Osteoblast (primary cell): ENCODE measurements at regions not wholly inside any gene's neighbourhood (a gene's known extent, or its start where the extent isn't known, plus 50 kb on each side); places are given as distances from the start of the nearest gene placed in this dataset.

Experiments
- DNase-seq: peaks from one replicate; pipeline ENCODE4 v3.0.0; 2011; ENCODE audit warnings: low spot score, mixed read lengths; ENCODE audit not compliant: insufficient read length; ENCODE audit errors: missing footprints
- H2AFZ ChIP-seq: 2 replicates; pipeline ENCODE4 v1.6.0; 2011; ENCODE audit warnings: mild to moderate bottlenecking, low read length
- H3K27ac ChIP-seq: 2 replicates; pipeline ENCODE4 v1.5.1; 2011; ENCODE audit warnings: mild to moderate bottlenecking, low read depth, low read length, moderate library complexity
- H3K27me3 ChIP-seq: 2 replicates; pipeline ENCODE4 v1.6.0; 2012; ENCODE audit warnings: mild to moderate bottlenecking, control low read depth, inconsistent platforms, low read length, moderate library complexity; ENCODE audit not compliant: insufficient read depth
- H3K36me3 ChIP-seq: 2 replicates; pipeline ENCODE4 v1.5.1; 2011; ENCODE audit warnings: mild to moderate bottlenecking, low read length, control low read depth, moderate library complexity; ENCODE audit not compliant: insufficient read depth
- H3K4me1 ChIP-seq: 2 replicates; pipeline ENCODE4 v1.5.1; 2011; ENCODE audit warnings: mild to moderate bottlenecking, low read length, control low read depth, moderate library complexity; ENCODE audit not compliant: insufficient read depth
- H3K4me2 ChIP-seq: 2 replicates; pipeline ENCODE4 v1.6.0; 2011; ENCODE audit warnings: mild to moderate bottlenecking, low read length; ENCODE audit not compliant: insufficient read depth
- H3K4me3 ChIP-seq: fragments of 200-600 bp; sonication (generic); 3 replicates; pipeline ENCODE4 v1.5.1; 2012; ENCODE audit warnings: mild to moderate bottlenecking, low read length, inconsistent platforms; ENCODE audit not compliant: insufficient read depth
- H3K79me2 ChIP-seq: 2 replicates; pipeline ENCODE4 v1.6.0; 2012; ENCODE audit warnings: mild to moderate bottlenecking, low read length, control low read depth, inconsistent platforms; ENCODE audit not compliant: insufficient read depth
- H3K9me3 ChIP-seq: 2 replicates; pipeline ENCODE4 v1.5.1; 2011; ENCODE audit warnings: low read depth, low read length, control low read depth
- H4K20me1 ChIP-seq: 2 replicates; pipeline ENCODE4 v1.6.0; 2012; ENCODE audit warnings: mild to moderate bottlenecking, low read length, control low read depth; ENCODE audit not compliant: insufficient read depth
- CTCF ChIP-seq: IDR thresholded peaks from 2 replicates; pipeline ENCODE4 v1.5.1; 2011; ENCODE audit warnings: mild to moderate bottlenecking, low read depth, low read length, moderate library complexity; ENCODE audit errors: extremely low read depth

DNA sequence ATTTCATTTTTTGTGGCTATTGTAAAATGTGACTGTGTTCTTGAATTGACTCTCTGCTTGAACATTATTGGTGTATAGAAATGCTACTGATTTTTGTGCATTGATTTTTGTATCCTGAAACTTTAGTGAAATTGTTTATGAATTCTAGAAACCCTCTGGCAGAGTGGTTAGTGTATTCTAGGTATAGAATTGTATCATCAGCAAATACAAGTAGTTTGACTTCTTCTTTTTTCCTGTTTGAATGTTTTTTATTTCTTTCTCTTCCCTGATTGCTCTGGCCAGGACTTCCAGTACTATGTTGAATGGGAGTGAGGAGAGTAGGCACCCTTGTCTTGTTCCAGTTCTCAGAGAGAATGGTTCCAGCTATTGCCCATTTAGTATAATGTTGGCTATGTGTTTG is 88.8 kb upstream of the HMHB1 start:
- Histone ChIP-seq H3K4me2 (no peak overlapping the region), H2AFZ (no peak overlapping the region), H3K4me1 (no peaks in the 10 kb centered on the region), H3K4me3 (no peak overlapping the region), H3K27me3 (no peaks in the 10 kb centered on the region), H4K20me1 (no peaks in the 10 kb centered on the region), H3K27ac (no peak overlapping the region), H3K36me3 (no peaks in the 10 kb centered on the region), H3K79me2 (no peaks in the 10 kb centered on the region), H3K9me3 (no peaks in the 10 kb centered on the region)
- no peak for DNase-seq
- no peak for TF ChIP-seq CTCF

DNA sequence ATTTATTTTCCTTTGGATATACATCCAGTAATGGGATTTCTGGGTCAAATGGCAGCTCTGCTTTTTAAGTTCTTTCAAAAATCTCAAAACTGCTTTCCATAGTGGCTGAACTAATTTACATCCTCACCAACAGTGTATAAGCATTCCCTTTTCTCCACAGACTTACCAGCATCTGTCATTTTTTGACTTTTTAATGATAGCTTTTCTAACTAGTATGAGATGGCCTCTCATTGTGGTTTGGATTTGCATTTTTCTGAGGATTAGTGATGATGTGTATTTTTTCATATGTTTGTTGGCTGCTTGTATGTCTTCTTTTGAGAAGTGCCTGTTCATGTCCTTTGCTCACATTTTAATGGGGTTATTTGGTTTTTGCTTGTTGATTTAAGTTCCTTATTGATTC is 90.0 kb upstream of the HMHB1 start:
- DNase-seq: no peak
- no peaks in the 10 kb centered on the region for H3K9me3 ChIP-seq

GRCh38 chr5:143720689-143721088 is 91.3 kb upstream of the HMHB1 start:
- H3K9me3 ChIP-seq: no peaks in the 10 kb centered on the region
- H3K4me1 ChIP-seq: peaks cover 11% of the 10 kb centered on the region
- H3K27me3 ChIP-seq: no peaks in the 10 kb centered on the region
- H2AFZ ChIP-seq: no peak overlapping the region
- no peaks in the 10 kb centered on the region for H3K79me2 ChIP-seq
- no peak overlapping the region for H3K4me3 ChIP-seq
- H3K36me3 ChIP-seq: no peaks in the 10 kb centered on the region
- no peak for DNase-seq
- no peaks in the 10 kb centered on the region for H4K20me1 ChIP-seq
- no peak for TF ChIP-seq CTCF
- H3K4me2 ChIP-seq: no peak overlapping the region
- H3K27ac ChIP-seq: no peak overlapping the region

More for the DNA sequence above, 90.0 kb upstream of the HMHB1 start:
- no peak overlapping the region for H3K4me3 ChIP-seq
- H3K36me3 ChIP-seq: no peaks in the 10 kb centered on the region
- H3K27me3 ChIP-seq: no peaks in the 10 kb centered on the region
- TF ChIP-seq CTCF: no peak
- peaks cover 10% of the 10 kb centered on the region for H3K4me1 ChIP-seq
- no peak overlapping the region for H2AFZ ChIP-seq
- no peaks in the 10 kb centered on the region for H4K20me1 ChIP-seq
- H3K27ac ChIP-seq: no peak overlapping the region
- no peak overlapping the region for H3K4me2 ChIP-seq
- H3K79me2 ChIP-seq: no peaks in the 10 kb centered on the region

DNA sequence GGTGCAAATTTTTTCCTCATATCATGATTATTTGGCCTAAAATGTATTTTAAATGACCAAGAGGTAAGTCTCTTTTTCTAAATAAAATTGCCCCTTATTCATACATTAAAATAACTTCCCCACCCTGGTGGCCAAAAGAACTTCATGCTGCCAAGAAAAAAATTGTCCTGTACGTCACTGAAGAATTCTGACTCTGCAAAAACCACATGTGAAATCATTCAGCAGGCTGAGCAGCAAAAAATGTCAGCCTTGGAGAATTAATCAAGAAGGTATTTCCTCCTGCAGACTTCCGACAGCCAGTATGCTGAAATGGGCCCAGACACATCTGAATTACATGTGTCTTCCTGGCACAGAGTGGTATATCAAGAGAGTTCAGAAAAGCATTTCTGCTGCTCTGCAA is 94.6 kb upstream of the HMHB1 start:
- H3K27ac ChIP-seq: peak overlapping the region; percentile 26
- no peak overlapping the region for H3K4me3 ChIP-seq
- no peaks in the 10 kb centered on the region for H3K36me3 ChIP-seq
- no peaks in the 10 kb centered on the region for H3K27me3 ChIP-seq
- no peaks in the 10 kb centered on the region for H3K9me3 ChIP-seq
- H3K79me2 ChIP-seq: no peaks in the 10 kb centered on the region
- peak; percentile 81 for DNase-seq
- peaks cover 11% of the 10 kb centered on the region for H3K4me1 ChIP-seq
- TF ChIP-seq CTCF: peak; percentile 14
- no peak overlapping the region for H3K4me2 ChIP-seq
- no peak overlapping the region for H2AFZ ChIP-seq
- no peaks in the 10 kb centered on the region for H4K20me1 ChIP-seq
